GM23338 (cell line): ENCODE measurements at regions not wholly inside any gene's neighbourhood (a gene's known extent, or its start where the extent isn't known, plus 50 kb on each side); places are given as distances from the start of the nearest gene placed in this dataset.

Source experiments
- ATAC-seq: fragments of 200-7000 bp; cut with Tn5 transposase; 3 replicates; pipeline ENCODE4 v1.9.1; 2020
- DNase-seq: peaks from one replicate; pipeline ENCODE4 v3.0.0-alpha.2; 2015; ENCODE audit warnings: low spot score
- H2AFZ ChIP-seq: fragments of 200-600 bp; sonication (generic); 2 replicates; pipeline ENCODE4 v1.8.0; 2016; ENCODE audit warnings: antibody characterized with exemption, mild to moderate bottlenecking, moderate library complexity
- H3F3A ChIP-seq: fragments of 200-600 bp; sonication (generic); replicated peaks from 2 replicates; pipeline ENCODE4 v1.8.0; 2017; ENCODE audit warnings: antibody characterized with exemption, mixed run types, low read depth
- H3K27ac ChIP-seq: fragments of 200-600 bp; sonication (generic); 2 replicates; pipeline ENCODE4 v1.6.1; 2016; ENCODE audit warnings: low read depth
- H3K27me3 ChIP-seq: fragments of 200-600 bp; sonication (generic); 2 replicates; pipeline ENCODE4 v1.8.0; 2016; ENCODE audit warnings: mild to moderate bottlenecking, mixed run types, moderate library complexity; ENCODE audit not compliant: insufficient read depth
- H3K36me3 ChIP-seq: fragments of 200-600 bp; sonication (generic); 2 replicates; pipeline ENCODE4 v1.8.0; 2016; ENCODE audit warnings: mild to moderate bottlenecking; ENCODE audit not compliant: insufficient read depth
- H3K4me1 ChIP-seq: fragments of 200-600 bp; sonication (generic); 2 replicates; pipeline ENCODE4 v1.8.0; 2016; ENCODE audit warnings: mild to moderate bottlenecking, moderate library complexity; ENCODE audit not compliant: insufficient read depth
- H3K4me2 ChIP-seq: fragments of 200-600 bp; sonication (generic); 2 replicates; pipeline ENCODE4 v1.7.1; 2017; ENCODE audit warnings: mixed run types
- H3K4me3 ChIP-seq: fragments of 200-600 bp; sonication (generic); 2 replicates; pipeline ENCODE4 v1.6.1; 2016; ENCODE audit warnings: mixed run types
- H3K79me2 ChIP-seq: fragments of 200-600 bp; sonication (generic); replicated peaks from 2 replicates; pipeline ENCODE4 v1.8.0; 2017; ENCODE audit warnings: mild to moderate bottlenecking; ENCODE audit not compliant: insufficient read depth
- H3K9me2 ChIP-seq: fragments of 200-600 bp; sonication (generic); 2 replicates; pipeline ENCODE4 v1.8.0; 2017; ENCODE audit not compliant: insufficient read depth
- H4K20me1 ChIP-seq: fragments of 200-600 bp; sonication (generic); replicated peaks from 2 replicates; pipeline ENCODE4 v1.8.0; 2017; ENCODE audit warnings: mild to moderate bottlenecking; ENCODE audit not compliant: insufficient read depth
- H3K27ac Mint-ChIP-seq: 2 replicates; pipeline ENCODE4 v1.8.0; 2020; ENCODE audit warnings: inconsistent platforms, mild to moderate bottlenecking, moderate library complexity, mixed read lengths
- H3K27me3 Mint-ChIP-seq: 3 replicates; pipeline ENCODE4 v1.8.0; 2022; ENCODE audit warnings: low read depth, mild to moderate bottlenecking, moderate library complexity, mixed read lengths, inconsistent platforms; ENCODE audit not compliant: insufficient read depth, poor library complexity
- H3K36me3 Mint-ChIP-seq: 3 replicates; pipeline ENCODE4 v1.8.0; 2021; ENCODE audit warnings: low read depth, mild to moderate bottlenecking, inconsistent platforms, moderate library complexity, mixed read lengths
- H3K4me1 Mint-ChIP-seq: 3 replicates; pipeline ENCODE4 v1.8.0; 2020; ENCODE audit warnings: mild to moderate bottlenecking, inconsistent platforms, mixed read lengths
- H3K4me3 Mint-ChIP-seq: 3 replicates; pipeline ENCODE4 v1.8.0; 2021; ENCODE audit warnings: moderate library complexity, mild to moderate bottlenecking, inconsistent platforms, mixed read lengths
- H3K9me3 Mint-ChIP-seq: 3 replicates; pipeline ENCODE4 v1.8.0; 2020; ENCODE audit warnings: moderate library complexity, mild to moderate bottlenecking, inconsistent platforms, mixed read lengths
- CREB1 ChIP-seq: fragments of 250-450 bp; sonication (Bioruptor Pico); IDR thresholded peaks from 2 replicates; pipeline ENCODE4 v1.5.0; 2020; ENCODE audit warnings: low read depth, mild to moderate bottlenecking, moderate library complexity
- CTCF ChIP-seq, 2 experiments: fragments of 200-600 bp in 1 of 2; sonication (generic) in 1 of 2; conservative IDR thresholded peaks; 2 replicates each; pipeline versions ENCODE4 v1.5.1 to v1.6.1; 2016 to 2017; ENCODE audit warnings: antibody characterized with exemption in 2 of 2, low read depth in 2 of 2, mild to moderate bottlenecking in 2 of 2, moderate library complexity in 1 of 2
- ETS1 ChIP-seq: IDR thresholded peaks from 2 replicates; pipeline ENCODE4 v1.6.1; 2016; ENCODE audit warnings: antibody characterized with exemption
- EZH2 ChIP-seq: fragments of 200-600 bp; sonication (generic); IDR thresholded peaks from one replicate; pipeline ENCODE4 v1.8.0; 2017; ENCODE audit warnings: antibody characterized with exemption, mild to moderate bottlenecking, low read depth; ENCODE audit not compliant: unreplicated experiment
- EZH2phosphoT487 ChIP-seq: fragments of 200-600 bp; sonication (generic); IDR thresholded peaks from one replicate; pipeline ENCODE4 v1.8.1; 2018; ENCODE audit warnings: antibody characterized with exemption; ENCODE audit not compliant: unreplicated experiment
- JUNB ChIP-seq: IDR thresholded peaks from one replicate; pipeline ENCODE4 v1.6.1; 2016; ENCODE audit warnings: antibody characterized with exemption; ENCODE audit not compliant: unreplicated experiment
- NANOG ChIP-seq: IDR thresholded peaks from 2 replicates; pipeline ENCODE4 v1.6.1; 2016; ENCODE audit warnings: antibody characterized with exemption, borderline replicate concordance
- POLR2AphosphoS5 ChIP-seq: IDR thresholded peaks from 2 replicates; pipeline ENCODE4 v1.6.1; 2016; ENCODE audit warnings: antibody characterized with exemption, low read depth
- REST ChIP-seq: IDR thresholded peaks from one replicate; pipeline ENCODE4 v1.6.1; 2018; ENCODE audit warnings: antibody characterized with exemption; ENCODE audit not compliant: unreplicated experiment
- STAT1 ChIP-seq: IDR thresholded peaks from one replicate; pipeline ENCODE4 v1.6.1; 2016; ENCODE audit warnings: antibody characterized with exemption; ENCODE audit not compliant: unreplicated experiment
- ZNF114 ChIP-seq: fragments of 250-450 bp; sonication (Bioruptor Pico); IDR thresholded peaks from 2 replicates; pipeline ENCODE4 v1.5.0; 2020; ENCODE audit warnings: mild to moderate bottlenecking, moderate library complexity
- ZNF331 ChIP-seq: fragments of 250-450 bp; sonication (Bioruptor Pico); IDR thresholded peaks from 2 replicates; pipeline ENCODE4 v1.5.0; 2020; ENCODE audit warnings: low read depth, mild to moderate bottlenecking, moderate library complexity
- ZNF462 ChIP-seq: fragments of 250-450 bp; sonication (Bioruptor Pico); IDR thresholded peaks from 2 replicates; pipeline ENCODE4 v1.5.0; 2020; ENCODE audit warnings: mild to moderate bottlenecking, moderate library complexity

DNA sequence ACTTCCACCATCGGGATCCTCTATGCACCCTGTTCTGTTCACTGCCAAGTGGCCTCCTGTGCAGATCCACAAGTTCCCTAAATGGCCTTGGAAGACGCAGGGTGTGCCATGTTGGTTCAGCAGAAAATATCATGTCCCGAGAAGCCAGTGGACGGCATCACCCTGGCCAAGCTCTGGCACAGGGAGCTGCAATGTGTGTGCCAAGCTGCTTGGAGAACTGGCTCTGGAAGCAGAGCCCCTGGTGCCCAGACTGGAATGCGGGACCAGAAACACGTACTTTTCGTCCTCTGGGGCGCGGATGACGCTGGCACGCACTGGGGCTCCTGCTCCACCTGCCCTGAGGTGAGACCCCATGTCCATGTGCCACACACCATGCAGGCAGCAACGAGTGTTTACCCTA is 124.7 kb upstream of the CARD11 start:
- no peak for ATAC-seq

More for the DNA sequence above, 124.7 kb upstream of the CARD11 start:
- peak overlapping the region; percentile 76 for H2AFZ ChIP-seq
- no peak overlapping the region for H3K4me3 ChIP-seq
- TF ChIP-seq JUNB (no peak), EZH2phosphoT487 (no peak), ZNF462 (CRISPR knock-in tag) (no peak), CTCF (conservative IDR thresholded peaks at IDR 0.05; ENCODE audit: low read depth in 2 of 2) (no peak), POLR2AphosphoS5 (no peak), CREB1 (CRISPR knock-in tag) (no peak), EZH2 (no peak), NANOG (no peak), ZNF331 (CRISPR knock-in tag) (no peak), ZNF114 (CRISPR knock-in tag) (no peak), STAT1 (no peak), REST (no peak), ETS1 (no peak)
- H3K4me2 ChIP-seq, result no peak overlapping the region
- no peaks in the 10 kb centered on the region for H3K27me3 ChIP-seq
- no peaks in the 10 kb centered on the region; the same call in 1 of the 2 replicates for H3K36me3 ChIP-seq
- no peaks in the 10 kb centered on the region for H3F3A ChIP-seq
- peaks cover 8% of the 10 kb centered on the region for H3K4me1 ChIP-seq
- DNase-seq, result no peak
- peaks cover 10% of the 10 kb centered on the region for H3K27me3 Mint-ChIP-seq
- H3K4me3 Mint-ChIP-seq, result no peak overlapping the region
- 0 out of 2 replicates have a peak, but pooled peaks cover 7% of the 10 kb centered on the region for H3K9me2 ChIP-seq
- H3K36me3 Mint-ChIP-seq, result peaks cover 8% of the 10 kb centered on the region; the same call in 2 of the 3 replicates
- H4K20me1 ChIP-seq, result no peaks in the 10 kb centered on the region
- H3K27ac ChIP-seq, result no peak overlapping the region
- peaks cover 9% of the 10 kb centered on the region for H3K9me3 Mint-ChIP-seq
- H3K27ac Mint-ChIP-seq, result no peak overlapping the region
- no peaks in the 10 kb centered on the region for H3K79me2 ChIP-seq
- peaks cover 12% of the 10 kb centered on the region for H3K4me1 Mint-ChIP-seq
